ENCODE measurements at regions not wholly inside any gene's neighbourhood (a gene's known extent, or its start where the extent isn't known, plus 50 kb on each side); places are given as distances from the start of the nearest gene placed in this dataset.

DNA sequence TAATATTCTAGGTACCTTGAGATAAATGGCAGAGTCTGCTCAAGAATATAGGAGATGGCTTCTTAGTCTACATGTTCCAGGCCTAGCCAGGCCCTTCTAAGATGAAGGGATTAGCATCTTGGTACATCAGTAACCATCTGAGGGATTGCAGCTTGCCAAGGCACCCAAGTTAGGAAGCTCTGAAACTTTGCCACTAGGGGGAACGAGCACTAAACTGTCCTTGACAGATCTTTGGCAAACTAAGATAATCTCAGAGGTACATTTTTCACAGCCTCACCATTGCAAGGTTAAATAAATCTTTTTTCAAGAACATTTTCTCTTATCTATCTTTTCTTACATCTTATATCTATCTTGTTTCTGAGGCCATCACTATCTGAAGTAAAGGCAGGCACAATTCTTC, 351.2 kb downstream of the RAP2B start:
- TF ChIP-seq POLR2A (IDR thresholded peaks at IDR 0.05; ENCODE audit: borderline replicate concordance, extremely low read depth, insufficient read depth, insufficient read length) (no peak), ZFX (IDR thresholded peaks at IDR 0.05) (no peak), ELF1 (IDR thresholded peaks at IDR 0.05; ENCODE audit: borderline replicate concordance, low read depth) (no peak), ZNF274 (IDR thresholded peaks at IDR 0.05; ENCODE audit: low read depth, low read length) (no peak), EZH2 (IDR thresholded peaks at IDR 0.05) (no peak), CTCF (IDR thresholded peaks at IDR 0.05 in 2 of 3, conservative IDR thresholded peaks at IDR 0.05 in 1 of 3; ENCODE audit: borderline replicate concordance in 1 of 3, insufficient read depth in 1 of 3, low read depth in 2 of 3, low read length in 2 of 3) (peak; percentile 14 to 60 (median 58); a peak in 5 of 6 replicates), RAD21 (IDR thresholded peaks at IDR 0.05; ENCODE audit: low read depth) (peak; percentile 20; the same call in 1 of the 2 replicates), CEBPB (IDR thresholded peaks at IDR 0.05; ENCODE audit: low read depth) (no peak), POLR2AphosphoS5 (IDR thresholded peaks at IDR 0.05; ENCODE audit: low read depth, low read length) (no peak), EZH2phosphoT487 (IDR thresholded peaks at IDR 0.05; ENCODE audit: borderline replicate concordance) (no peak), EGR1 (IDR thresholded peaks at IDR 0.05; ENCODE audit: low read depth) (no peak), ATF3 (IDR thresholded peaks at IDR 0.05) (no peak), JUND (IDR thresholded peaks at IDR 0.05) (no peak), FOSL1 (IDR thresholded peaks at IDR 0.05; ENCODE audit: low read depth) (no peak)

Measured in HCT116 (cell line).